HepG2 (cell line): ENCODE measurements at regions not wholly inside any gene's neighbourhood (a gene's known extent, or its start where the extent isn't known, plus 50 kb on each side); places are given as distances from the start of the nearest gene placed in this dataset.

ENCODE experiments used
- ATAC-seq: fragments of 200-7000 bp; cut with Tn5 transposase; 3 replicates; pipeline ENCODE4 v1.9.1; 2020; ENCODE audit warnings: mild to moderate bottlenecking, moderate library complexity
- BruUV-seq: library from RNA; stranded (reverse); fragments of 400-500 nt; replicated peaks from 2 replicates; lab custom pipeline; 2021; lab: Mats Ljungman, UMichigan
- CTCF ChIA-PET: fragments of 300-600 bp; formaldehyde crosslinking; extraction: SDS; loops from one replicate; lab custom pipeline; 2021; ENCODE audit warnings: low total read pairs, inconsistent platforms, low intra/inter-chr PET ratio; lab: Yijun Ruan, JAX
- POLR2A ChIA-PET: fragments of 350-600 bp; sonication (Branson Sonifier 250); formaldehyde crosslinking; loops from one replicate; lab custom pipeline; 2020; ENCODE audit warnings: antibody characterized with exemption, inconsistent platforms; lab: Yijun Ruan, JAX
- DNase-seq: peaks from one replicate; pipeline ENCODE4 v3.0.0-alpha.2; 2015; ENCODE audit warnings: low spot score
- FAIRE-seq: peaks from 3 replicates; lab custom pipeline; 2011; peaks lifted over from hg19 to GRCh38; lab: Jason Lieb, UNC
- H2AFZ ChIP-seq: one replicate; pipeline ENCODE4 v1.6.1; 2011; ENCODE audit warnings: low read length, inconsistent platforms
- H3K27ac ChIP-seq: fragments of 300-600 bp; 3 replicates; pipeline ENCODE4 v1.8.0; 2011; ENCODE audit warnings: mixed run types, mild to moderate bottlenecking, mixed read lengths, low read length, inconsistent platforms; ENCODE audit not compliant: insufficient read depth; ENCODE audit errors: extremely low read length
- H3K27me3 ChIP-seq, 2 experiments: fragments of 200-600 bp in 1 of 2; 2 replicates in 1 of 2; 3 replicates in 1 of 2; pipeline versions ENCODE4 v1.6.0 to v1.8.0; 2011; ENCODE audit warnings: low read length in 2 of 2, mild to moderate bottlenecking in 2 of 2, moderate library complexity in 2 of 2, inconsistent platforms in 1 of 2; ENCODE audit not compliant: insufficient read depth in 2 of 2, control insufficient read depth in 1 of 2
- H3K36me3 ChIP-seq, 2 experiments: fragments of 200-600 bp in 1 of 2; replicated peaks in 1 of 2; 2 replicates in 1 of 2; 3 replicates in 1 of 2; pipeline versions ENCODE4 v1.5.1 to v1.8.0; 2011; ENCODE audit warnings: low read length in 2 of 2, inconsistent platforms in 1 of 2; ENCODE audit not compliant: insufficient read depth in 2 of 2, control insufficient read depth in 1 of 2
- H3K4me1 ChIP-seq: 2 replicates; pipeline ENCODE4 v1.5.1; 2012; ENCODE audit warnings: low read length, inconsistent platforms; ENCODE audit not compliant: insufficient read depth
- H3K4me2 ChIP-seq: 2 replicates; pipeline ENCODE4 v1.6.0; 2011; ENCODE audit warnings: low read depth, low read length, inconsistent platforms
- H3K4me3 ChIP-seq, 3 experiments: fragments of 200-600 bp in 1 of 3; sonication (generic), shearing (Covaris generic) in 1 of 3; replicated peaks in 1 of 3; 2 replicates each; pipeline ENCODE4 v1.5.1; 2011 to 2016; ENCODE audit warnings: low read length in 3 of 3, inconsistent platforms in 2 of 3, low read depth in 2 of 3, mild to moderate bottlenecking in 2 of 3, control low read depth in 1 of 3, mixed read lengths in 1 of 3; ENCODE audit not compliant: insufficient read depth in 1 of 3
- H3K79me2 ChIP-seq: one replicate; pipeline ENCODE4 v1.6.1; 2011; ENCODE audit warnings: low read length, inconsistent platforms; ENCODE audit not compliant: insufficient read depth
- H3K9ac ChIP-seq: 2 replicates; pipeline ENCODE4 v1.6.0; 2011; ENCODE audit warnings: mild to moderate bottlenecking, low read depth, low read length, inconsistent platforms; ENCODE audit not compliant: insufficient read depth
- H3K9me3 ChIP-seq: 2 replicates; pipeline ENCODE4 v1.5.1; 2012; ENCODE audit warnings: mild to moderate bottlenecking, low read length
- H4K20me1 ChIP-seq: 2 replicates; pipeline ENCODE4 v1.6.0; 2011; ENCODE audit warnings: inconsistent platforms, mild to moderate bottlenecking, low read length, moderate library complexity; ENCODE audit not compliant: insufficient read depth
- CBX2 ChIP-seq, 2 experiments: fragments of 200-600 bp in 1 of 2; sonication (generic); formaldehyde crosslinking in 1 of 2; IDR thresholded peaks; 2 replicates each; pipeline versions ENCODE4 v1.7.0 to v1.8.1; 2018 to 2022; ENCODE audit warnings: low read depth in 2 of 2, low read length in 1 of 2, mild to moderate bottlenecking in 1 of 2, missing genetic modification reagents in 1 of 2
- ELK4 ChIP-seq: sonication (generic); formaldehyde crosslinking; IDR thresholded peaks from 2 replicates; pipeline ENCODE4 v1.9.0; 2021; ENCODE audit warnings: missing genetic modification reagents, borderline replicate concordance
- HMG20B ChIP-seq: conservative IDR thresholded peaks from 2 replicates; pipeline ENCODE4 v1.6.1; 2016; ENCODE audit warnings: missing genetic modification reagents, missing compliant biosample characterization
- MED13 ChIP-seq: sonication (generic); formaldehyde crosslinking; IDR thresholded peaks from 2 replicates; pipeline ENCODE4 v1.5.0; 2020; ENCODE audit warnings: missing genetic modification reagents
- MXI1 ChIP-seq: IDR thresholded peaks from 3 replicates; pipeline ENCODE4 v1.6.1; 2012; ENCODE audit warnings: low read depth, low read length, inconsistent platforms, borderline replicate concordance
- NBN ChIP-seq: fragments of 450-650 bp; conservative IDR thresholded peaks from 2 replicates; pipeline ENCODE4 v1.6.1; 2017
- POGK ChIP-seq: sonication (generic); formaldehyde crosslinking; conservative IDR thresholded peaks from 2 replicates; pipeline ENCODE4 v1.8.0; 2022; ENCODE audit warnings: mild to moderate bottlenecking, moderate library complexity, missing genetic modification reagents
- ZNF343 ChIP-seq: sonication (generic); formaldehyde crosslinking; IDR thresholded peaks from 2 replicates; pipeline ENCODE4 v1.4.0; 2020; ENCODE audit warnings: mild to moderate bottlenecking, missing genetic modification reagents
- ZNF543 ChIP-seq: sonication (generic); formaldehyde crosslinking; IDR thresholded peaks from 2 replicates; pipeline ENCODE4 v1.4.0; 2020; ENCODE audit warnings: mild to moderate bottlenecking, missing genetic modification reagents
- ZSCAN20 ChIP-seq: sonication (generic); formaldehyde crosslinking; IDR thresholded peaks from 2 replicates; pipeline ENCODE4 v1.4.0; 2020; ENCODE audit warnings: missing genetic modification reagents, mild to moderate bottlenecking, borderline replicate concordance
- WGBS: methylation state at CpG from one replicate; pipeline ENCODE4 v1.1.6; 2017; ENCODE audit warnings: low lambda C conversion rate; 5-methylcytosine and 5-hydroxymethylcytosine counted together
- in situ Hi-C: cut with HindIII; loops from 2 replicates; pipeline ENCODE4 v1.10.0; 2017; ENCODE audit warnings: low pct_unique_long_range_greater_than_20kb; ENCODE audit not compliant: extremely low pct_ligation_motif_present
- intact Hi-C: fragments of 100-400 bp; cut with micrococcal nuclease; formaldehyde crosslinking; loops from one replicate; pipeline ENCODE4 v1.10.0; 2022; ENCODE audit not compliant: unreplicated experiment
- TF ChIP-seq, protein P1 (sequence below): sonication (generic); formaldehyde crosslinking; IDR thresholded peaks from 2 replicates; pipeline ENCODE4 v1.4.0; 2020; ENCODE audit warnings: missing genetic modification reagents, borderline replicate concordance

GRCh38 chr18:46405832-46406538 is 251.0 kb downstream of the LOXHD1 start (continued):
- TF ChIP-seq NBN (no peak), ZNF343 (CRISPR knock-in tag) (no peak), MED13 (CRISPR knock-in tag) (no peak), HMG20B (CRISPR knock-in tag) (no peak)
- TF ChIP-seq, protein P1, sequence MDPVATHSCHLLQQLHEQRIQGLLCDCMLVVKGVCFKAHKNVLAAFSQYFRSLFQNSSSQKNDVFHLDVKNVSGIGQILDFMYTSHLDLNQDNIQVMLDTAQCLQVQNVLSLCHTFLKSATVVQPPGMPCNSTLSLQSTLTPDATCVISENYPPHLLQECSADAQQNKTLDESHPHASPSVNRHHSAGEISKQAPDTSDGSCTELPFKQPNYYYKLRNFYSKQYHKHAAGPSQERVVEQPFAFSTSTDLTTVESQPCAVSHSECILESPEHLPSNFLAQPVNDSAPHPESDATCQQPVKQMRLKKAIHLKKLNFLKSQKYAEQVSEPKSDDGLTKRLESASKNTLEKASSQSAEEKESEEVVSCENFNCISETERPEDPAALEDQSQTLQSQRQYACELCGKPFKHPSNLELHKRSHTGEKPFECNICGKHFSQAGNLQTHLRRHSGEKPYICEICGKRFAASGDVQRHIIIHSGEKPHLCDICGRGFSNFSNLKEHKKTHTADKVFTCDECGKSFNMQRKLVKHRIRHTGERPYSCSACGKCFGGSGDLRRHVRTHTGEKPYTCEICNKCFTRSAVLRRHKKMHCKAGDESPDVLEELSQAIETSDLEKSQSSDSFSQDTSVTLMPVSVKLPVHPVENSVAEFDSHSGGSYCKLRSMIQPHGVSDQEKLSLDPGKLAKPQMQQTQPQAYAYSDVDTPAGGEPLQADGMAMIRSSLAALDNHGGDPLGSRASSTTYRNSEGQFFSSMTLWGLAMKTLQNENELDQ (CRISPR knock-in tag): no peak

DNA sequence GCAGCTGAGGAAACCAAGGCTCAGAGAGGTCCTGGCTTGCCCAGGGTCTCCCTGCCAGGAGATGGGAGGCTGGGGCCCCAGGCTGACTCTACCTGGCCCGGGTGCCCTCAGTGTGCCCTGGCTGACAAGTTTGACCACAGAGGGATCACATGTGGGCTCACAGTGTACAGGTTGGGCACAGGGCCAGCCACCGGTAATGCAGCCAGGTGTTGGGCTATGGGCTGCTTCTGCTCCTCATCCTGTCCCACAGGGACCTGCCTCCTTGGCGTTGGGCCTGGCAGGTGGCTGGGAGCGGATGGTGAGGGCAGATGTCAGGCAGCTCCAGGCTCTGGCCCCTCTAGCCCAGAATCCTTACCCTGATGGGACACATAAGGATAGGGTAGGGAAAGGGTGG is 250.5 kb downstream of the LOXHD1 start:
- no peak for FAIRE-seq
- H3K79me2 ChIP-seq: no peaks in the 10 kb centered on the region
- H4K20me1 ChIP-seq: no peaks in the 10 kb centered on the region
- no TSS peak for BruUV-seq
- no peak for DNase-seq
- no peaks in the 10 kb centered on the region for H3K36me3 ChIP-seq
- POLR2A ChIA-PET: no interaction called here
- no peak overlapping the region for H3K9ac ChIP-seq
- no peaks in the 10 kb centered on the region for H3K4me1 ChIP-seq
- no peak overlapping the region for H3K4me2 ChIP-seq
- no peak overlapping the region for H3K27ac ChIP-seq
- ATAC-seq: no peak
- peaks cover 0 to 23% of the 10 kb centered on the region in 2 experiments; a peak in 3 of 5 replicates for H3K27me3 ChIP-seq
- CTCF ChIA-PET: no interaction called here
- H3K4me3 ChIP-seq: no peak overlapping the region
- H2AFZ ChIP-seq: no peak overlapping the region
- intact Hi-C loops: no loop called here
- no peaks in the 10 kb centered on the region for H3K9me3 ChIP-seq
- WGBS: 0% methylated on average over 1 of the region's 4 CpGs
- in situ Hi-C loops: no loop called here
- no peak for TF ChIP-seq ZNF543 (CRISPR knock-in tag)
- no peak for TF ChIP-seq ELK4 (CRISPR knock-in tag)
- no peak for TF ChIP-seq POGK (CRISPR knock-in tag)
- TF ChIP-seq MXI1: no peak
- no peak for TF ChIP-seq CBX2 (IDR thresholded peaks at IDR 0.05; ENCODE audit: low read depth, low read length)
- no peak for TF ChIP-seq CBX2 (CRISPR knock-in tag; IDR thresholded peaks at IDR 0.05; ENCODE audit: low read depth)
- TF ChIP-seq ZSCAN20 (CRISPR knock-in tag): no peak
